ENCODE measurements at regions not wholly inside any gene's neighbourhood (a gene's known extent, or its start where the extent isn't known, plus 50 kb on each side); places are given as distances from the start of the nearest gene placed in this dataset.
A peak's percentile ranks its signal among the peaks of the same experiment; 100 is the strongest.

DNA sequence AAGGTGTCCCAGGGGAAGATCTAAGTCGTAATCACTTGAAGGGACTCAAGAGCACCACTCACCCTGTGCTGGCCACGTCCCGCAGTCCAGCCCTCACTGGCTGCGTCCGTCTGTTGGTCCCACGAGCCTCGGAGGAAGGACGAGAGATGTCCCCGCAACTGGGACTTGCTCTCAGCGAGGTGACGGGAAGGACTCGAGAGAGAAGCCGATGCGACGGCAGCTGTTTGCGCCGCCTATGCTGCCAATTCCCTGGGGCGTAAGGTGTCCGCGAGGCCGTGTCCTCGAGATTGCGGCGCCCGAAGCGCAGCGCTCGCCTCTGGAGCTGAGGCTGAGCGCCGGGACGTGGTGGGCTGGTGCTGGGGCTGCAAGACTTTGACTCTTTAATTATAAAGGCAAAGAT is 100.6 kb upstream of the SEMA3E start:
- Histone ChIP-seq H3K79me2 (ENCODE audit: low read depth) (no peaks in the 10 kb centered on the region), H3K27me3 (no peaks in the 10 kb centered on the region), H3K9ac (no peak overlapping the region), H3K4me2 (no peak overlapping the region), H3K4me1 (no peaks in the 10 kb centered on the region), H3K36me3 (no peaks in the 10 kb centered on the region), H2AFZ (replicated peaks) (no peak overlapping the region), H3K27ac (no peak overlapping the region), H3F3A (ENCODE audit: low read depth) (no peaks in the 10 kb centered on the region), H3K4me3 (no peak overlapping the region), H3K9me3 (ENCODE audit: low read depth) (peaks cover 11% of the 10 kb centered on the region), H4K20me1 (ENCODE audit: low read depth) (no peaks in the 10 kb centered on the region)
- DNase-seq (ENCODE audit: low spot score), result no peak
- Mint-ChIP-seq H3K9me3 (peaks cover 8% of the 10 kb centered on the region), H3K27ac (no peak overlapping the region), H3K4me1 (no peaks in the 10 kb centered on the region), H3K27me3 (ENCODE audit: insufficient read depth, low read depth) (no peaks in the 10 kb centered on the region), H3K4me3 (no peak overlapping the region), H3K36me3 (no peaks in the 10 kb centered on the region)
- TF ChIP-seq EZH2phosphoT487 (IDR thresholded peaks at IDR 0.05) (no peak), EZH2 (IDR thresholded peaks at IDR 0.05) (no peak)
- TF ChIP-seq, protein P1, sequence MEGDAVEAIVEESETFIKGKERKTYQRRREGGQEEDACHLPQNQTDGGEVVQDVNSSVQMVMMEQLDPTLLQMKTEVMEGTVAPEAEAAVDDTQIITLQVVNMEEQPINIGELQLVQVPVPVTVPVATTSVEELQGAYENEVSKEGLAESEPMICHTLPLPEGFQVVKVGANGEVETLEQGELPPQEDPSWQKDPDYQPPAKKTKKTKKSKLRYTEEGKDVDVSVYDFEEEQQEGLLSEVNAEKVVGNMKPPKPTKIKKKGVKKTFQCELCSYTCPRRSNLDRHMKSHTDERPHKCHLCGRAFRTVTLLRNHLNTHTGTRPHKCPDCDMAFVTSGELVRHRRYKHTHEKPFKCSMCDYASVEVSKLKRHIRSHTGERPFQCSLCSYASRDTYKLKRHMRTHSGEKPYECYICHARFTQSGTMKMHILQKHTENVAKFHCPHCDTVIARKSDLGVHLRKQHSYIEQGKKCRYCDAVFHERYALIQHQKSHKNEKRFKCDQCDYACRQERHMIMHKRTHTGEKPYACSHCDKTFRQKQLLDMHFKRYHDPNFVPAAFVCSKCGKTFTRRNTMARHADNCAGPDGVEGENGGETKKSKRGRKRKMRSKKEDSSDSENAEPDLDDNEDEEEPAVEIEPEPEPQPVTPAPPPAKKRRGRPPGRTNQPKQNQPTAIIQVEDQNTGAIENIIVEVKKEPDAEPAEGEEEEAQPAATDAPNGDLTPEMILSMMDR (IDR thresholded peaks at IDR 0.05), result no peak

DNA sequence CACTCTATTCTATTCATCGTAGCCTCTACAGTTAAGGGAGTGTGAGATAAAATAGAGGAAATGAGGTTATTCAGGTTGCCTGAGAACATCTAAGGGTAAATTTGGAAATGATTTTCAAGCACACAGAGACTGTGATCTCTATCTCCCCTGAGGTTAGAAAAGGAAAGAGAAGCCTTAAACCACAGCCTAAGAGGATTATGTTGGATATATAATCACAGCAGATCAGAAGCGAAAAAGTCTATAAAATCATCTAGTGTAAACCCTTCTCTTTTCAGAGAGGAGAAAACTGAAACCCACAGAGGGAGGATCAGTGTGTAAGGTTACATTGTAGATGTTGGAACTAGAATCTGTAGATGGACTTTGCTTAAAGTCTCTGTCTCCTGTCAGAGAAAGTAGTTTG is 90.6 kb upstream of the SEMA3E start:
- H3K27ac ChIP-seq, result no peak overlapping the region
- no peak for TF ChIP-seq EZH2phosphoT487 (IDR thresholded peaks at IDR 0.05)
- TF ChIP-seq, protein P1 (IDR thresholded peaks at IDR 0.05), result no peak
- TF ChIP-seq EZH2 (IDR thresholded peaks at IDR 0.05), result no peak
- Mint-ChIP-seq H3K4me1 (peaks cover 7% of the 10 kb centered on the region), H3K27me3 (ENCODE audit: insufficient read depth, low read depth) (peaks cover 2% of the 10 kb centered on the region), H3K27ac (no peak overlapping the region), H3K4me3 (no peak overlapping the region), H3K36me3 (no peaks in the 10 kb centered on the region), H3K9me3 (no peaks in the 10 kb centered on the region)
- no peaks in the 10 kb centered on the region for H3K79me2 ChIP-seq (ENCODE audit: low read depth)
- DNase-seq (ENCODE audit: low spot score), result no peak
- H3K4me2 ChIP-seq, result no peak overlapping the region
- no peak overlapping the region for H3K9ac ChIP-seq
- no peak overlapping the region for H3K4me3 ChIP-seq
- H3K9me3 ChIP-seq (ENCODE audit: low read depth), result no peaks in the 10 kb centered on the region
- H3F3A ChIP-seq (ENCODE audit: low read depth), result peaks cover 13% of the 10 kb centered on the region
- H3K4me1 ChIP-seq, result peaks cover 11% of the 10 kb centered on the region
- H3K27me3 ChIP-seq, result no peaks in the 10 kb centered on the region
- no peaks in the 10 kb centered on the region for H4K20me1 ChIP-seq (ENCODE audit: low read depth)
- H2AFZ ChIP-seq (replicated peaks), result peak overlapping the region; percentile 20
- no peaks in the 10 kb centered on the region for H3K36me3 ChIP-seq

DNA sequence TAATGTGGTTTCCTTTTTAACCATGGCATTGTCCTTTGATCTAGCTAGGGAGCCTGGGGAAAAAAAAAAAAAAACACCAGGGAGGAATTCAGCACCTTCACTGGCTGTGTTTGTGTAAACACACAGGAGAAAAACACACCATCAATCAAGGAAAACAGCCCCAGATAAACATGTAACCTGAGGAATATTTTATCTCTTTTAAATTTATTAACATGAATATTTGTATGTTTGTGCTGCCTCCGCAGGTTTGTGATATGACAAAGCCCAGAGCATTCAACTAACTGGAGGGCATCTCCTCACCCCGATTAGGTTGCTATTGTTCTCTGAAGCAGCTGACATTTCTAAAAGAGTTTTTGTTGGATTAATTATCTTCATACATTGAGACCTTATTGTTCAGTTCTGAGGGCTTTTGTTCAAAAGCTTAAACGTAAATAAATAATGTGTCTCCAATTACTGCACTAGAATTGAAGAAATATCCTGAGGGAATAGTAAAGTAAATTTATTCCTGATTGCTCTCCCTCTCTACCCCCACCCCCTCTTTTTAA is 89.4 kb upstream of the SEMA3E start:
- Histone ChIP-seq H3K4me1 (peaks cover 11% of the 10 kb centered on the region), H3K79me2 (ENCODE audit: low read depth) (no peaks in the 10 kb centered on the region), H3K9ac (no peak overlapping the region), H3K4me3 (no peak overlapping the region), H3F3A (ENCODE audit: low read depth) (peaks cover 13% of the 10 kb centered on the region), H3K9me3 (ENCODE audit: low read depth) (no peaks in the 10 kb centered on the region), H4K20me1 (ENCODE audit: low read depth) (no peaks in the 10 kb centered on the region), H3K27me3 (no peaks in the 10 kb centered on the region), H3K36me3 (no peaks in the 10 kb centered on the region), H3K4me2 (peak overlapping the region; percentile 13), H2AFZ (replicated peaks) (no peak overlapping the region), H3K27ac (no peak overlapping the region)
- Mint-ChIP-seq H3K27me3 (ENCODE audit: insufficient read depth, low read depth) (peaks cover 2% of the 10 kb centered on the region), H3K4me1 (peaks cover 7% of the 10 kb centered on the region), H3K27ac (no peak overlapping the region), H3K4me3 (no peak overlapping the region), H3K36me3 (no peaks in the 10 kb centered on the region), H3K9me3 (no peaks in the 10 kb centered on the region)
- TF ChIP-seq EZH2phosphoT487 (IDR thresholded peaks at IDR 0.05), result no peak
- TF ChIP-seq, protein P1 (IDR thresholded peaks at IDR 0.05), result no peak
- TF ChIP-seq EZH2 (IDR thresholded peaks at IDR 0.05), result no peak
- peak; percentile 32 for DNase-seq (ENCODE audit: low spot score)

Data from neural progenitor cell (in vitro differentiated cells).